Left lung (tissue), 4 donors: ENCODE measurements at regions not wholly inside any gene's neighbourhood (a gene's known extent, or its start where the extent isn't known, plus 50 kb on each side); places are given as distances from the start of the nearest gene placed in this dataset.
"Not testable (repeated sequence)": the region's sequence is repeated elsewhere in the genome, so short reads cannot be mapped to it uniquely, and the experiment has no call there.

Source experiments
- ATAC-seq: fragments of 200-7000 bp; cut with Tn5 transposase; one replicate; pipeline ENCODE4 v1.9.1; 2020; ENCODE audit warnings: moderate library complexity
- DNase-seq, 4 donors: peaks; one replicate each; pipeline ENCODE4 v3.0.0-alpha.2; 2013 to 2020
- H3K27ac ChIP-seq, 2 donors: fragments of 200-600 bp; sonication (generic) in 1 of 2; one replicate each; pipeline versions ENCODE4 v1.5.0 to v1.8.0; 2020 to 2021
- H3K27me3 ChIP-seq, 2 donors: fragments of 200-600 bp; sonication (generic) in 1 of 2; one replicate each; pipeline versions ENCODE4 v1.5.0 to v1.8.0; 2020 to 2021
- H3K36me3 ChIP-seq, 2 donors: fragments of 200-600 bp; sonication (generic) in 1 of 2; one replicate each; pipeline versions ENCODE4 v1.5.0 to v1.8.0; 2020 to 2021
- H3K4me1 ChIP-seq, 2 donors: fragments of 200-600 bp; one replicate each; pipeline ENCODE4 v1.8.0; 2021
- H3K4me3 ChIP-seq, 2 donors: fragments of 200-600 bp; sonication (generic) in 1 of 2; one replicate each; pipeline versions ENCODE4 v1.5.0 to v1.8.0; 2020 to 2021; ENCODE audit warnings: mild to moderate bottlenecking in 1 of 2
- H3K9me3 ChIP-seq, 2 donors: fragments of 200-600 bp; sonication (generic) in 1 of 2; one replicate each; pipeline versions ENCODE4 v1.5.0 to v1.8.0; 2020 to 2021
- intact Hi-C, 2 donors: fragments of 100-400 bp; cut with DNase I; formaldehyde crosslinking; loops; one replicate each; pipeline versions ENCODE4 v1.11.2 to v1.14.2; 2022
- donor health status: DM: no; HTN: yes; CAD: no.
- donor health status: DM: no; HTN: no; CAD: no.

DNA sequence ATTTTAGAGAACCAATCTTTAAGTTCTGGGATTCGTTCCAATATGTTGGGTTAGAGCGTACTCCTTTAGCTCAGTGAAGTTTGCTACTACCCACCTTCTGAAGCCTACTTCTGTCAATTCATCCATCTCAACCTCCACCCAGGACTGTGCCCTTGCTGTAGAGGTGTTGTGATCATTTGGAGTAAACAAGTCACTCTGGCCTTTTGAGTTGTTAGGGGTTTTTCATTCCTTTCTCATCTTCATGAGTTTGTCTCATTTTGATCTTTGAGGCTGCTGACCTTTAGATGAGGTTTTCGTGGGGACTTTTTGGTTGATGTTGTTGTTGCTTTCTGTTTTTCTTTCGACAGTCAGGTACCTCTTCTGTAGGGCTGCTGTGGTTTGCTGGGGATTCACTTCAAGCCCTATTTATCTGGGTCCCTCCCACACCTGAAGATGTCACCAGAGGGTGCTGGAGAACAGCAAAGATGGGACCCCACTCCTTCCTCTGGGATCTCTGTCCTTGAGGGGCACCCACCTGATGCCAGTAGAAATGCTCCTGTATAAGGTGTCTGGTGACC, 158.4 kb downstream of the ANKRD36B start:
- ATAC-seq, H3K36me3 ChIP-seq, H3K27ac ChIP-seq, H3K4me1 ChIP-seq, H3K4me3 ChIP-seq, intact Hi-C loops, H3K9me3 ChIP-seq, DNase-seq, H3K27me3 ChIP-seq: not testable (repeated sequence)

DNA sequence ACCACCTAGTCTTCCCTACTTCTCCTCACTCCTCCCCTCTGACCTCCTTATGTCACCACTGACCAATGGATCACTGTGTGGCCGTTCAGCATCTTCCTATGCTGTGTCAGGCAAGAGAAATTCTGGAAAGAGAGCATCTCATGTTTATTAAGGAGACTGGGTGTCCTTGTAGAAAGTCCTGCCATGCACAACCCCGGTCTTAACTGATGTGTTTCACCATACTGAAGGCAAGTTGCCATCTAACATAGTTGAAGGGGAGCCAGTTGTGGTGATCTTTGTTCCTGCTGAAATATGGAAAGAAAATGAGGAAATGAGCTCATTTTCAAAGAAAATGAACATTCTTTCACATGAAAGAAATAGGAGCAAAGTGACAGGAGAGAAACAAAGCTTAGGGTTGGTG, 167.3 kb downstream of the ANKRD36B start:
- H3K27me3 ChIP-seq, H3K36me3 ChIP-seq, H3K4me3 ChIP-seq, H3K9me3 ChIP-seq, DNase-seq, H3K27ac ChIP-seq, intact Hi-C loops, H3K4me1 ChIP-seq, ATAC-seq: not testable (repeated sequence)

DNA sequence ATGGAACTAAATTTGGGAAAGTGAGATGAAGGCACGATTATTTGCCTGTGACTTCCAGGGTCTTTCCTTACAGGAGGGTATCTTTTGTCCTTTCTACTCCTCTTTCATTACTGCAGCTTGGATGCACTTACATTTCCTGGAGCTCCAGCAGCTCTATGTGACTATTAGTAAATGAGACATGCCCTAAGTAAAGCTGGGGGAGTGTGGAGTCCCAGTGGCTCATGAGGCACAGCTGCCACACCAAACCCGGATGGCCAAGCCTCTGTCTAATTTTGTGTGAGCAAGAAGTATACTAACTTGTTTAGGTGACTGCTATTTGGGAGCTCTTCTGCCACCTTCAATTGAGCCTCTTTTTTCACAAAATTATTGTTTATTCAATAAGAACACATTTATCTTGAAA, 183.3 kb downstream of the ANKRD36B start:
- H3K27ac ChIP-seq, H3K4me3 ChIP-seq, intact Hi-C loops, H3K27me3 ChIP-seq, ATAC-seq, H3K36me3 ChIP-seq, H3K4me1 ChIP-seq, H3K9me3 ChIP-seq, DNase-seq: not testable (repeated sequence)

DNA sequence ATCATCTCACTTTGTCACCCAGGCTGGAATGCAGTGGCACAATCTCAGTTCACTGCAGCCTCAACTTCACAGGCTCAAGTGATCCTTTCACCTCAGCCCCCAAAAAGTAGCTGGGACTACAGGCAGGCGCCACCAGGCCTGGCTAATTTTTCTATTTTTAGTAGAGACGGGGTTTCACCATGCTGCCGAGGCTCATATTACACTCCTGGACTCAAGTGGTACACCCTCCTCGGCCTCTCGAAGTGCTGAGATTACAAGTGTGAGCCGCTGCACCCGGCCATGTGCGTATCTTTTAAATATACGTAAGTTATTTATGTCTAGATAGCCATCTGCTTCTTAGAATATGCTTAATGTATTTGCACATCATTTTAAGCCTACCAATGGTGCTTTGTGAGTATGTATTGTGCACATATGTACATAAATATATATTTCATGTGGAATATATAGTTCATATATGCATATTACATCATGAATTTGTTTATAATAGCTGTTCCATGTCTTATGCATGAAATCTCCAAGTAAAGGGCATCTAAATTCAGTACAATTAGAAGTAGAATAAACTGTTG, 184.4 kb downstream of the ANKRD36B start:
- H3K4me3 ChIP-seq, H3K9me3 ChIP-seq, H3K27ac ChIP-seq, intact Hi-C loops, H3K36me3 ChIP-seq, H3K4me1 ChIP-seq, H3K27me3 ChIP-seq: not testable (repeated sequence)
- ATAC-seq (peak; percentile 89), DNase-seq (peak in 2 of 4 donors; percentile 15 to 32)

DNA sequence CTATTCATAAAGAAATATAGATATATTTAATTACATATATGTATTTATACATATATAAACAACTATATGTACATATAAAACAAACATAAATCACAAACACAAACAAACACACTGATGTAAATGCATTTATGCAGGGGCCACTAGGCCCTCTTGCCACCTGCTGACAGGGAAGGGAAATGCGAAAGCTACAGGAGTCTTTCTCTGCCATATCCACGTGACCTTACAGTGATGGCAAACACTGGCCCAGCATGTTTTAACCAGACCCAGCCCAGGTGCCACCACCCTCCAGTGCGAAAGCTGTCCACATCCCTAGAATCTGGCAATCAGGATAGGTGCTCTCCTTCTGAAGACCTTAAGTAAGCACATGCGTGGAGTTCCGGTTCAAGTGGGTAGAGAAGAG, 187.0 kb downstream of the ANKRD36B start:
- ATAC-seq, DNase-seq, H3K4me3 ChIP-seq, H3K27ac ChIP-seq, H3K9me3 ChIP-seq, intact Hi-C loops, H3K27me3 ChIP-seq, H3K4me1 ChIP-seq, H3K36me3 ChIP-seq: not testable (repeated sequence)

DNA sequence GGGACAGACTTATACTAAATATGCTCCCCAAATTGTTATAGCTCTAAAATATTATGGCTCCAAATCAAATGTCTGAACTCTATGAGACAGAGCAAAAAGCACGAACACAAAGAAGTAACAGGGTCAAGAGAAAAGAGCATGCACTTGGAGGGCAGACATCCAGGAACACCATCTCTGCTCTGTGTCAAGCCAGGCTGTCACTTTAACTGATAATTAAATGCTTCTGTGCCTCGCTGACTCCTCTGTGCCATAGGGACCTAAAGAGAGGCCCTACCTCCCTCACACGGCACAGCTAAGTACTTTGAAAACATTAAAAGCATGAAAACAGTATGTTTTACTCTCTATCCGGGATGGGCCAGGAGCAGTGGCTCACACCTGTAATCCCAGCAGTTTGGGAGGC, 194.0 kb downstream of the ANKRD36B start:
- H3K27me3 ChIP-seq, intact Hi-C loops, DNase-seq, H3K4me3 ChIP-seq, ATAC-seq, H3K36me3 ChIP-seq, H3K27ac ChIP-seq, H3K4me1 ChIP-seq, H3K9me3 ChIP-seq: not testable (repeated sequence)

DNA sequence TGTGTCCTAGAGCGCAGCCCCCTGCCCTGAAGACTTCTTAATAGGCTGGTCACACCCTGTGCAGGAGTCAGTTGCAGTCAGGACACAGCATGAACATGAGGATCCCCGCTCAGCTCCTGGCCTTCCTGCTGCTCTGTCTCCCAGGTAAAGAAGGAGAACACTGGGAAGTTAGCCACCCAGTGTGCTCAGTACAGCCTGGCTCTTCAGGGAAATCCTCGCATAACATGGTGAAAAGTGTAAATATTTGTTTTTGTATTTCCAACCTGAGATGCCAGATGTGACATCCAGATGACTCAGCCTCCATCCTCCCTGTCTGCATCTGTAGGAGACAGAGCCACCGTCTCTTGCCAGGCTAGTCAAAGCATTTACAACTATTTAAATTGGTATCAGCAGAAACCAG, 203.9 kb downstream of the ANKRD36B start:
- H3K4me1 ChIP-seq, DNase-seq, H3K27me3 ChIP-seq, H3K27ac ChIP-seq, ATAC-seq, H3K9me3 ChIP-seq, H3K36me3 ChIP-seq, H3K4me3 ChIP-seq, intact Hi-C loops: not testable (repeated sequence)

DNA sequence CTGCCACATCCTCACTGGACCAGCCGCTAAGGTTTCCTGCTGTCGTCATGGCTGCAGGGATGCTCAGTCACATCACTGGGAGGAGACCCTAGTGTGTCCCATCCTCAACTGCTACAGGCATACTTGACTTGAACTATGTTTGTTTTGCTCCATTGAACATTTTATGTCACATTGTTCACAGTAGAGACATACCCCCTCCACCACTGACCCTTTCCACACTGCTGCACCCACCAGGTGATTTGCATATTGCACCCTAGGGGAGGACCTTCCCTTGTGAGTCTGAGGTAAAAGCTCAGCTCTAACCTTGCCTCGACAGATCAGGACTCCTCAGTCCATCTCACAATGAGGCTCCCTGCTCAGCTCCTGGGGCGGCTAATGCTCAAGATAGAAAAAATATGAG, 213.8 kb downstream of the ANKRD36B start:
- DNase-seq, ATAC-seq, H3K9me3 ChIP-seq, H3K4me3 ChIP-seq, H3K27ac ChIP-seq, H3K36me3 ChIP-seq, H3K4me1 ChIP-seq, intact Hi-C loops, H3K27me3 ChIP-seq: not testable (repeated sequence)

DNA sequence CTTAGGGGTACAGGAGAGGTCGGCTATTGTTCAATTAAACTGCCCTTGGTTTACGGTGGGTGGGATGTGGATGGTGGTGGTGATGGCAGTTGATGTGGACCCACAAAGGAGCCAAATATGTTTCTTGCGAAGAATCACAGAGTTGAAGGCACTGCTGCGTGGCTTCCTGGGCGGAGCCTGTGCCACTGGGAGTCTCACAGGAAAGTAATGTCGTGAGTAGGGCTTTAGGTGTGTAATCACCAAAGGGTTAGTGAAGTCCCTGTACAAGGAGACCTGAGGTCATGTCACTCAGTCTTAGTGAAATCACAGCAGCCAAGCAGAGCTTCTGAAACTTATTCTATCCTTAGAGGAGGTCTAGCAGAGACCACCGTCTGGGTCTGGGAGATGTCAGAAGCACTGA, 215.3 kb downstream of the ANKRD36B start:
- H3K4me3 ChIP-seq, ATAC-seq, DNase-seq, H3K4me1 ChIP-seq, intact Hi-C loops, H3K27me3 ChIP-seq, H3K27ac ChIP-seq, H3K9me3 ChIP-seq, H3K36me3 ChIP-seq: not testable (repeated sequence)

DNA sequence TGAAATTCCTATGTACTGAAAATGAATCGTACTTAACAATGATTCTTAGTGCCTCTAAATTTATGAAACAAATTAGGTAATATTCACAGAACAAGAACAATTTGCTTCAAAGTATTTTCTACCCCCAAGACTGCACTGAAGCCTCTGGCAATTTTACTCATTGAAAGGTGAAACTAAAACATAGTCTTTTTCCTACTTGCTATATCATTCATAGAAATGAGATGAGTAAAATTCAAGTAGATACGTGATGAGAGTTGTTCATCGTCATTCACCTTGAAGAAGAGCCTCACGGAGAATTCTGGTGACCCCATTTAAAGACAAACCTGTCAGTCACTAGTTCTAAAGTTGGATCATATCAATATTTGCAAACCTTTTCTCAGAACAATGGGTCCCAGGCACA, 226.5 kb downstream of the ANKRD36B start:
- intact Hi-C loops, ATAC-seq, H3K36me3 ChIP-seq, H3K27ac ChIP-seq, H3K27me3 ChIP-seq, DNase-seq, H3K4me3 ChIP-seq, H3K9me3 ChIP-seq, H3K4me1 ChIP-seq: not testable (repeated sequence)
